ENCODE measurements at regions not wholly inside any gene's neighbourhood (a gene's known extent, or its start where the extent isn't known, plus 50 kb on each side); places are given as distances from the start of the nearest gene placed in this dataset.

- Mint-ChIP-seq H3K27ac (peak overlapping the region in 1 of 3 experiments; percentile 18), H3K4me1 (peaks cover 12% of the 10 kb centered on the region), H3K36me3 (ENCODE audit: low read depth) (no peaks in the 10 kb centered on the region), H3K4me3 (no peak overlapping the region), H3K9me3 (no peaks in the 10 kb centered on the region), H3K27me3 (ENCODE audit: low read depth) (no peaks in the 10 kb centered on the region)
- TF ChIP-seq CTCF (IDR thresholded peaks at IDR 0.05; ENCODE audit: unreplicated experiment in 3 of 3): no peak
Measured at GRCh38 chr1:98355656-98356383, 305.7 kb upstream of the SNX7 start.

GRCh38 chr1:98352378-98352777 is 309.1 kb upstream of the SNX7 start:
- peaks cover 2% of the 10 kb centered on the region for H3K9me3 Mint-ChIP-seq

GRCh38 chr1:98351561-98351960 is 310.0 kb upstream of the SNX7 start:
- Mint-ChIP-seq H3K36me3 (ENCODE audit: low read depth) (no peaks in the 10 kb centered on the region), H3K27ac (no peak overlapping the region), H3K9me3 (peaks cover 2% of the 10 kb centered on the region), H3K4me1 (peaks cover 7% of the 10 kb centered on the region), H3K27me3 (ENCODE audit: low read depth) (no peaks in the 10 kb centered on the region), H3K4me3 (no peak overlapping the region)
- no peak for TF ChIP-seq CTCF (IDR thresholded peaks at IDR 0.05; ENCODE audit: unreplicated experiment in 3 of 3)

More at GRCh38 chr1:98352378-98352777, 309.1 kb upstream of the SNX7 start:
- TF ChIP-seq CTCF (IDR thresholded peaks at IDR 0.05; ENCODE audit: unreplicated experiment in 3 of 3): no peak
- peaks cover 7% of the 10 kb centered on the region for H3K4me1 Mint-ChIP-seq
- H3K27me3 Mint-ChIP-seq (ENCODE audit: low read depth): no peaks in the 10 kb centered on the region
- H3K4me3 Mint-ChIP-seq: no peak overlapping the region
- H3K36me3 Mint-ChIP-seq (ENCODE audit: low read depth): no peaks in the 10 kb centered on the region
- no peak overlapping the region for H3K27ac Mint-ChIP-seq

GRCh38 chr1:98345417-98345816 is 316.1 kb upstream of the SNX7 start:
- no peaks in the 10 kb centered on the region for H3K36me3 Mint-ChIP-seq (ENCODE audit: low read depth)
- H3K9me3 Mint-ChIP-seq: peaks cover 2% of the 10 kb centered on the region
- no peaks in the 10 kb centered on the region for H3K27me3 Mint-ChIP-seq (ENCODE audit: low read depth)
- H3K4me1 Mint-ChIP-seq: peaks cover 9% of the 10 kb centered on the region
- H3K4me3 Mint-ChIP-seq: no peak overlapping the region
- TF ChIP-seq CTCF (IDR thresholded peaks at IDR 0.05; ENCODE audit: unreplicated experiment in 3 of 3): no peak
- H3K27ac Mint-ChIP-seq: peak overlapping the region in 1 of 3 experiments; percentile 12

GRCh38 chr1:98344731-98345130 is 316.8 kb upstream of the SNX7 start:
- H3K27me3 Mint-ChIP-seq (ENCODE audit: low read depth): no peaks in the 10 kb centered on the region
- H3K4me3 Mint-ChIP-seq: no peak overlapping the region
- no peaks in the 10 kb centered on the region for H3K36me3 Mint-ChIP-seq (ENCODE audit: low read depth)
- TF ChIP-seq CTCF (IDR thresholded peaks at IDR 0.05; ENCODE audit: unreplicated experiment in 3 of 3): no peak
- peaks cover 2% of the 10 kb centered on the region for H3K9me3 Mint-ChIP-seq
- H3K4me1 Mint-ChIP-seq: peaks cover 9% of the 10 kb centered on the region
- no peak overlapping the region for H3K27ac Mint-ChIP-seq

- no peaks in the 10 kb centered on the region for H3K9me3 Mint-ChIP-seq
- no peak overlapping the region for H3K27ac Mint-ChIP-seq
- H3K36me3 Mint-ChIP-seq (ENCODE audit: low read depth): no peaks in the 10 kb centered on the region
- no peak overlapping the region for H3K4me3 Mint-ChIP-seq
- H3K4me1 Mint-ChIP-seq: peaks cover 9% of the 10 kb centered on the region
- H3K27me3 Mint-ChIP-seq (ENCODE audit: low read depth): no peaks in the 10 kb centered on the region
- no peak for TF ChIP-seq CTCF (IDR thresholded peaks at IDR 0.05; ENCODE audit: unreplicated experiment in 3 of 3)
Measured at GRCh38 chr1:98342566-98342965, 319.0 kb upstream of the SNX7 start.

All from nephron (organoid).